ENCODE measurements at regions not wholly inside any gene's neighbourhood (a gene's known extent, or its start where the extent isn't known, plus 50 kb on each side); places are given as distances from the start of the nearest gene placed in this dataset.

- Mint-ChIP-seq H3K36me3 (ENCODE audit: low read depth) (no peaks in the 10 kb centered on the region), H3K27ac (no peak overlapping the region), H3K27me3 (ENCODE audit: low read depth, poor library complexity) (peaks cover 7% of the 10 kb centered on the region), H3K4me1 (peaks cover 5% of the 10 kb centered on the region), H3K4me3 (no peak overlapping the region), H3K9me3 (peaks cover 5% of the 10 kb centered on the region)
- no peak for TF ChIP-seq CTCF (IDR thresholded peaks at IDR 0.05)
- no peak for DNase-seq
These were observed 121.6 kb upstream of the PUDP start for GRCh38 chrX:7269589-7269988.

- Mint-ChIP-seq H3K27ac (no peak overlapping the region), H3K27me3 (ENCODE audit: low read depth, poor library complexity) (peaks cover 3% of the 10 kb centered on the region), H3K4me1 (peaks cover 5% of the 10 kb centered on the region), H3K4me3 (no peak overlapping the region), H3K36me3 (ENCODE audit: low read depth) (peaks cover 7% of the 10 kb centered on the region), H3K9me3 (peaks cover 10% of the 10 kb centered on the region)
- no peak for DNase-seq
- no peak for TF ChIP-seq CTCF (IDR thresholded peaks at IDR 0.05)
These were observed 118.3 kb upstream of the PUDP start for GRCh38 chrX:7266288-7266687.

DNA sequence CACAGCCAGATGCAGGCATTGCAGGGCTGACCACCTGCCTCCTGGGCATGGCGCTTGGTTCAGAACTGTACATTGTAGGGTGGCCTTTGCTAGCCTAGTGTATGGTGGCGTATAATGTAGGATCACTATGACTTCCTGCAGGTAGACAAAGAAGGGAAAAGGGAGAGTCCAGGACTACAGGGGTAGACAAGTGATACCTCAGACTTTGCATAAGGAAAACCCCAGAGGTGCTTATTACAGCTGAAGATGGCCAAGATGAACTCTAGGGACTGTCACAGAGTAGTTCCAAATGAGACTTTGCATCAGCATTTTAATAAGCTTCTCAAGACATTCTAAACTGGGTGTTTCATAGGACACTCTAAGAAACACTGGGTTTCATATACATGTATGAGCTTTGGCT, 116.4 kb upstream of the PUDP start:
- Mint-ChIP-seq H3K27ac (no peak overlapping the region), H3K4me1 (no peaks in the 10 kb centered on the region), H3K27me3 (ENCODE audit: low read depth, poor library complexity) (peaks cover 3% of the 10 kb centered on the region), H3K4me3 (no peak overlapping the region), H3K36me3 (ENCODE audit: low read depth) (peaks cover 17% of the 10 kb centered on the region), H3K9me3 (peaks cover 13% of the 10 kb centered on the region)
- no peak for TF ChIP-seq CTCF (IDR thresholded peaks at IDR 0.05)
- no peak for DNase-seq

DNA sequence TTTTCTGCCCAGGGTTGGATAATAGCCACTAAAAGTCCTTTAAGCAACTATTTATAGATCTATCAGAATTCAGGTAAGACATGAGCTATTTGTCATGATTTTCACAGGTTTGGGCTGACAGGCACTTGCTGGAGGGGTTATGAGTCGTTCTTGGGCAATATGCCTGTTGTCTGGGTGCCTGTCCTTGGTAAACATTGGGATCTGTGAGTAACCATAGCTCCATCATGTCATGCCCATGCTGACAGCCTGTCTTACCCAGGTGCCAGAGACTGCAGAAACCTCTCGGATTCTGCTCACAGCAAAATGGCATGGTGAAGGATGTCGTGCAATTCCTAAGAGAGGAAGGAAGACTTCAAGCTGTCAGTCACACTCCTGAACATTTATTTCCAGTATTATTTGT, 116.0 kb upstream of the PUDP start:
- Mint-ChIP-seq H3K4me3 (no peak overlapping the region), H3K4me1 (no peaks in the 10 kb centered on the region), H3K36me3 (ENCODE audit: low read depth) (peaks cover 21% of the 10 kb centered on the region), H3K27ac (no peak overlapping the region), H3K9me3 (peaks cover 15% of the 10 kb centered on the region), H3K27me3 (ENCODE audit: low read depth, poor library complexity) (peaks cover 3% of the 10 kb centered on the region)
- no peak for TF ChIP-seq CTCF (IDR thresholded peaks at IDR 0.05)
- no peak for DNase-seq

GRCh38 chrX:7263330-7263729, 115.4 kb upstream of the PUDP start:
- Mint-ChIP-seq H3K9me3 (peaks cover 18% of the 10 kb centered on the region), H3K27me3 (ENCODE audit: low read depth, poor library complexity) (peaks cover 3% of the 10 kb centered on the region), H3K4me1 (no peaks in the 10 kb centered on the region), H3K27ac (no peak overlapping the region), H3K4me3 (no peak overlapping the region), H3K36me3 (ENCODE audit: low read depth) (peaks cover 25% of the 10 kb centered on the region)
- DNase-seq: no peak
- TF ChIP-seq CTCF (IDR thresholded peaks at IDR 0.05): no peak

DNA sequence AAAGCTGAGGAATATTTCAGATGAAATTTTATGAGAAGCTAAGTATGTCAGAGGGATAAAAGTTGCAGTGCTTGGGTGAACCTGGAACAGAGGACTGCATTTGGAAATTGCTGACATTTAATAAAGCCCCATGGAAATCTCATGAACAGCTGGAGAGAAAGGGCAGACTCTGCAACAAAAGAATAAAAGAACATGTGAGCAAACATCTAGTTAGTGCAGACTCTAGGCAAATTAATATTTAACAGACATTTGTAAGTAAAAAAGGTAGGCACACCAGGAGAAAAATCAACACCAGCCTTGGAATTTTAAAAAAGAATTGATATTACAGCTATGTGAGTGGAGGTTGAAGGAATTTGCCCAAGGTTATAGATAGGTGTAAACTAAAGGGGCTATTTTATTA, 114.6 kb upstream of the PUDP start:
- Mint-ChIP-seq H3K27me3 (ENCODE audit: low read depth, poor library complexity) (peaks cover 3% of the 10 kb centered on the region), H3K4me3 (no peak overlapping the region), H3K4me1 (no peaks in the 10 kb centered on the region), H3K9me3 (peaks cover 18% of the 10 kb centered on the region), H3K36me3 (ENCODE audit: low read depth) (peaks cover 32% of the 10 kb centered on the region), H3K27ac (no peak overlapping the region)
- TF ChIP-seq CTCF (IDR thresholded peaks at IDR 0.05): no peak
- DNase-seq: no peak

All from nephron progenitor cell (in vitro differentiated cells).